Heart left ventricle (tissue), 13 donors: ENCODE measurements at regions not wholly inside any gene's neighbourhood (a gene's known extent, or its start where the extent isn't known, plus 50 kb on each side); places are given as distances from the start of the nearest gene placed in this dataset.
"Not testable (repeated sequence)": the region's sequence is repeated elsewhere in the genome, so short reads cannot be mapped to it uniquely, and the experiment has no call there.

ENCODE experiments used
- POLR2A ChIP-seq, 2 donors: fragments of 450-650 bp; IDR thresholded peaks; one replicate each; pipeline ENCODE4 v1.6.1; 2017; ENCODE audit warnings: antibody characterized with exemption in 2 of 2, mild to moderate bottlenecking in 2 of 2, moderate library complexity in 2 of 2
- TF ChIP-seq, protein P1 (sequence below), 12 donors: fragments of 200-600 bp; sonication (generic) in 4 of 12; IDR thresholded peaks; one replicate each; pipeline versions ENCODE4 v1.5.0 to v1.8.0; 2018 to 2022; ENCODE audit warnings: antibody characterized with exemption in 12 of 12, mild to moderate bottlenecking in 5 of 12
- donor health status: ischemic (EF 13 %, LVEDD 7.1; RV severe dilation, severe dysfunction).
- donor health status: DM: no; HTN: yes; CAD: no.
- donor health status: DM: no; HTN: no; CAD: no.
- donor health status: ischemic (EF 25% LVEDD 6.9; RV normal size, moderate dysfunction).
- donor health status: ischemic (EF 25% LVEDD 5.7; RV mildly dilated, moderate dysfunction).
- donor health status: ischemic (EF 35%, LVEDD 5.7; RV mildly dilated, moderate dysfunction).
- donor health status: nonischemic (EF 11% LVEDD 7.7; RV severe dilation, severe dysfunction).
- donor health status: DM: yes; HTN: yes; CAD: no.
- donor health status: PGD.
- donor health status: ischemic (EF 29% LVEDD 5.4; RV normal size, mild dysfunction).
- donor health status: nonischemic (EF 23%, LVEDD 6.1; RV moderate dilation, normal function).

DNA sequence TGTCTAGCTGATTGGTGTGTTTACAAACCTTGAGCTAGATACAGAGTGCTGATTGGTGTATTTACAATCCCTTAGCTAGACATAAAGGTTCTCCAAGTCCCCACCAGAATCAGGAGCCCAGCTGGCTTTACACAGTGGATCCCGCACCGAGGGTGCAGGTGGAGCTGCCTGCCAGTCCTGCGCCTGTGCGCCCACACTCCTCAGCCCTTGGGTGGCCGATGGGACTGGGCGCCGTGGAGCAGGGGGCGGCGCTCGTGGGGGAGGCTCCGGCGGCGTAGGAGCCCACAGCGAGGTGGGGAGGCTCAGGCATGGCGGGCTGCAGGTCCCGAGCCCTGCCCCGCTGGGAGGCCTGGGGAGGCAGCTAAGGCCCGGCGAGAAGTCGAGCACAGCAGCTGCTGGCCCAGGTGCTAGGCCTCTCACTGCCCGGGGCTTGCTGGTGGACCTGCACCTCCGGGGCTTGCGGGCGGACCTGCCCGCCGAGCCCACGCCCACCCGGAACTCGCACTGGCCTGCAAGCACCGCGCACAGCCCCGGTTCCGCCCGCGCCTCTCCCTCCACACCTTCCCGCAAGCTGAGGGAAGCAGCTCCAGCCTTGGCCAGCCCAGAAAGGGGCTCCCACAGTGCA, 51.0 kb upstream of the CDYL start:
- TF ChIP-seq, protein P1, sequence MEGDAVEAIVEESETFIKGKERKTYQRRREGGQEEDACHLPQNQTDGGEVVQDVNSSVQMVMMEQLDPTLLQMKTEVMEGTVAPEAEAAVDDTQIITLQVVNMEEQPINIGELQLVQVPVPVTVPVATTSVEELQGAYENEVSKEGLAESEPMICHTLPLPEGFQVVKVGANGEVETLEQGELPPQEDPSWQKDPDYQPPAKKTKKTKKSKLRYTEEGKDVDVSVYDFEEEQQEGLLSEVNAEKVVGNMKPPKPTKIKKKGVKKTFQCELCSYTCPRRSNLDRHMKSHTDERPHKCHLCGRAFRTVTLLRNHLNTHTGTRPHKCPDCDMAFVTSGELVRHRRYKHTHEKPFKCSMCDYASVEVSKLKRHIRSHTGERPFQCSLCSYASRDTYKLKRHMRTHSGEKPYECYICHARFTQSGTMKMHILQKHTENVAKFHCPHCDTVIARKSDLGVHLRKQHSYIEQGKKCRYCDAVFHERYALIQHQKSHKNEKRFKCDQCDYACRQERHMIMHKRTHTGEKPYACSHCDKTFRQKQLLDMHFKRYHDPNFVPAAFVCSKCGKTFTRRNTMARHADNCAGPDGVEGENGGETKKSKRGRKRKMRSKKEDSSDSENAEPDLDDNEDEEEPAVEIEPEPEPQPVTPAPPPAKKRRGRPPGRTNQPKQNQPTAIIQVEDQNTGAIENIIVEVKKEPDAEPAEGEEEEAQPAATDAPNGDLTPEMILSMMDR (IDR thresholded peaks at IDR 0.05), result not testable (repeated sequence)
- not testable (repeated sequence) for TF ChIP-seq POLR2A (IDR thresholded peaks at IDR 0.05)
